MM.1S (cell line): ENCODE measurements at regions not wholly inside any gene's neighbourhood (a gene's known extent, or its start where the extent isn't known, plus 50 kb on each side); places are given as distances from the start of the nearest gene placed in this dataset.

Experiments used
- EZH2 ChIP-seq: fragments of 300-600 bp; sonication (generic); optimal IDR thresholded peaks from 2 replicates; pipeline ENCODE3; 2017; ENCODE audit warnings: low read depth, mild to moderate bottlenecking, antibody characterized with exemption, low read length, mixed read lengths
- EZH2phosphoT487 ChIP-seq: fragments of 300-600 bp; sonication (generic); IDR thresholded peaks from 2 replicates; pipeline ENCODE4 v1.6.1; 2018; ENCODE audit warnings: antibody characterized with exemption, low read length
- TF ChIP-seq, protein P1 (sequence below): fragments of 300-600 bp; sonication (generic); IDR thresholded peaks from 2 replicates; pipeline ENCODE4 v1.5.1; 2016; ENCODE audit warnings: antibody characterized with exemption, low read length, mixed read lengths

DNA sequence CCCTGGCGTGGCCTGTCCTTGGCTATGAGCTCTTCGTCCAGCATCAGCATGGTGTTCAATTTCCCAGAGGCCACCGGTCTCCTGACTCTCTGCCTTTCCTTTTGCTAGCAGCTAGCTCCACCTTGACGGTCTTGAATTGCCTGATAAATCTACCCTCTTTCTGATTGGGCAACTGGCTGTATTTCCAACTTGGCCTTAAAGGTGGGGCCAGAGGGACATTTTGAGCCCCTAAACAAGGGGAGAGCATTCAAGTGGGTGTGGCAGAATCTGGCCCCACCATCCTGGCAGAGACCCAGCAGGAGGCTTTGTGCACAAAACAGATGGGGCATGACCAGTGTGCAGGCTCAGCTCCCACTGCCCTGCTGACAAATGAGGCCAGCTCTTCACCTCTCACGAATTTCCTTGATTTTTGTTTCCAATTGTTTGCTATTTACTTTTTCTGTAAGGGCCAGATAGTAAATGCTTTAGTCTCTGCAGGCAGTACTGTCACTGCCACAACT, 148.9 kb upstream of the VSTM2B start:
- TF ChIP-seq, protein P1, sequence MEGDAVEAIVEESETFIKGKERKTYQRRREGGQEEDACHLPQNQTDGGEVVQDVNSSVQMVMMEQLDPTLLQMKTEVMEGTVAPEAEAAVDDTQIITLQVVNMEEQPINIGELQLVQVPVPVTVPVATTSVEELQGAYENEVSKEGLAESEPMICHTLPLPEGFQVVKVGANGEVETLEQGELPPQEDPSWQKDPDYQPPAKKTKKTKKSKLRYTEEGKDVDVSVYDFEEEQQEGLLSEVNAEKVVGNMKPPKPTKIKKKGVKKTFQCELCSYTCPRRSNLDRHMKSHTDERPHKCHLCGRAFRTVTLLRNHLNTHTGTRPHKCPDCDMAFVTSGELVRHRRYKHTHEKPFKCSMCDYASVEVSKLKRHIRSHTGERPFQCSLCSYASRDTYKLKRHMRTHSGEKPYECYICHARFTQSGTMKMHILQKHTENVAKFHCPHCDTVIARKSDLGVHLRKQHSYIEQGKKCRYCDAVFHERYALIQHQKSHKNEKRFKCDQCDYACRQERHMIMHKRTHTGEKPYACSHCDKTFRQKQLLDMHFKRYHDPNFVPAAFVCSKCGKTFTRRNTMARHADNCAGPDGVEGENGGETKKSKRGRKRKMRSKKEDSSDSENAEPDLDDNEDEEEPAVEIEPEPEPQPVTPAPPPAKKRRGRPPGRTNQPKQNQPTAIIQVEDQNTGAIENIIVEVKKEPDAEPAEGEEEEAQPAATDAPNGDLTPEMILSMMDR, result no peak
- TF ChIP-seq EZH2, result no peak
- TF ChIP-seq EZH2phosphoT487, result no peak
